ENCODE measurements at regions not wholly inside any gene's neighbourhood (a gene's known extent, or its start where the extent isn't known, plus 50 kb on each side); places are given as distances from the start of the nearest gene placed in this dataset.

- TF ChIP-seq JUN (IDR thresholded peaks at IDR 0.05; ENCODE audit: borderline replicate concordance, insufficient read depth, insufficient read length, low read depth) (no peak), GATA2 (IDR thresholded peaks at IDR 0.05; ENCODE audit: insufficient read depth, insufficient read length, low read depth, low read length) (no peak), CTCF (IDR thresholded peaks at IDR 0.05; ENCODE audit: extremely low read depth in 1 of 2, insufficient read depth in 1 of 2, low read depth in 1 of 2, low read length in 2 of 2) (no peak), EZH2 (IDR thresholded peaks at IDR 0.05; ENCODE audit: borderline replicate concordance, low read depth, low read length, severe bottlenecking) (no peak), POLR2AphosphoS5 (IDR thresholded peaks at IDR 0.05; ENCODE audit: insufficient read depth, low read depth, low read length) (no peak), MYC (IDR thresholded peaks at IDR 0.05; ENCODE audit: low read depth, low read length) (no peak), POLR2A (IDR thresholded peaks at IDR 0.05; ENCODE audit: low read depth, low read length) (no peak)
These were observed 137.5 kb downstream of the TMCO5A start for GRCh38 chr15:38072007-38072347.

Measured in endothelial cell of umbilical vein (primary cell).